Smooth muscle cell (in vitro differentiated cells): ENCODE measurements at regions not wholly inside any gene's neighbourhood (a gene's known extent, or its start where the extent isn't known, plus 50 kb on each side); places are given as distances from the start of the nearest gene placed in this dataset.
A peak's percentile ranks its signal among the peaks of the same experiment; 100 is the strongest.

Experiments
- DNase-seq: peaks from one replicate; lab custom pipeline; 2025; ENCODE audit not compliant: unreplicated experiment; lab: John Stamatoyannopoulos, UW
- H2AFZ ChIP-seq: fragments of 200-600 bp; sonication (generic); 2 replicates; pipeline ENCODE4 v1.6.0; 2016; ENCODE audit warnings: antibody characterized with exemption, low read depth, mild to moderate bottlenecking
- H3F3A ChIP-seq: fragments of 200-600 bp; sonication (generic); 2 replicates; pipeline ENCODE4 v1.6.0; 2017; ENCODE audit warnings: antibody characterized with exemption, low read depth
- H3K27ac ChIP-seq: fragments of 200-600 bp; sonication (generic); 2 replicates; pipeline ENCODE4 v1.5.1; 2016; ENCODE audit warnings: low read depth, mild to moderate bottlenecking
- H3K27me3 ChIP-seq: fragments of 200-600 bp; sonication (generic); 2 replicates; pipeline ENCODE4 v1.6.1; 2016; ENCODE audit warnings: low read depth, mild to moderate bottlenecking
- H3K36me3 ChIP-seq: fragments of 200-600 bp; sonication (generic); 2 replicates; pipeline ENCODE4 v1.5.1; 2016; ENCODE audit warnings: low read depth
- H3K4me1 ChIP-seq: fragments of 200-600 bp; sonication (generic); 2 replicates; pipeline ENCODE4 v1.5.1; 2016; ENCODE audit warnings: low read depth
- H3K4me2 ChIP-seq: fragments of 200-600 bp; sonication (generic); 2 replicates; pipeline ENCODE4 v1.6.0; 2016; ENCODE audit warnings: mild to moderate bottlenecking
- H3K4me3 ChIP-seq: fragments of 200-600 bp; sonication (generic); 2 replicates; pipeline ENCODE4 v1.5.1; 2016; ENCODE audit warnings: mild to moderate bottlenecking
- H3K79me2 ChIP-seq: fragments of 200-600 bp; sonication (generic); 2 replicates; pipeline ENCODE4 v1.6.0; 2016; ENCODE audit warnings: low read depth, mild to moderate bottlenecking
- H3K9ac ChIP-seq: fragments of 200-600 bp; sonication (generic); 2 replicates; pipeline ENCODE4 v1.6.0; 2016; ENCODE audit warnings: low read depth
- H3K9me3 ChIP-seq: fragments of 200-600 bp; sonication (generic); replicated peaks from 2 replicates; pipeline ENCODE4 v1.5.1; 2016; ENCODE audit warnings: low read depth
- H4K20me1 ChIP-seq: fragments of 200-600 bp; sonication (generic); 2 replicates; pipeline ENCODE4 v1.6.0; 2016; ENCODE audit warnings: low read depth
- WGBS: methylation state at CpG from one replicate; pipeline ENCODE4 v1.1.7; 2016; ENCODE audit warnings: low lambda C conversion rate; 5-methylcytosine and 5-hydroxymethylcytosine counted together
- TF ChIP-seq, protein P1 (sequence below): fragments of 200-600 bp; sonication (generic); IDR thresholded peaks from 2 replicates; pipeline ENCODE4 v1.5.1; 2017; ENCODE audit warnings: borderline replicate concordance, mild to moderate bottlenecking, antibody characterized with exemption; ENCODE audit not compliant: insufficient read depth, poor library complexity, severe bottlenecking

DNA sequence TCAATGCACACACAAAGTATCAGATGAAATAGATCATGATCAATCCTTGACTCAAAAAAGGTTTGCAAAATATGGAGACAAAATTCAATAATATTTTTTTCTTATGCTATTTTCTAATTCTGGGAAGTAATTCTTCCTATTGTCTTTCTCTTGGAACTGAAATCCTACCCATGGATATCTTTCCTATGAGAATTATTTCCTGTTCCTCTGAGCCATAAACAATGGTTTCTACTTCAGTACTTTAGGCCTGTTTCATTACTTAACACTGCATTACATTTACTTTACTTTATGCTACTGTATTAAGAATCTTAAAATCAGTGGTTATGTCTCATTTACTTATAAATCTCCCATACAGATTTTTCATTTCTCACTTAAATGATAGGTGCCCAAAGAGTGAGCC, 1025.4 kb upstream of the ACO1 start:
- Histone ChIP-seq H4K20me1 (no peaks in the 10 kb centered on the region), H3K9me3 (no peaks in the 10 kb centered on the region), H2AFZ (peak overlapping the region; percentile 17), H3K4me3 (no peak overlapping the region), H3K4me2 (no peak overlapping the region), H3K27me3 (no peaks in the 10 kb centered on the region), H3K27ac (no peak overlapping the region), H3K79me2 (no peaks in the 10 kb centered on the region), H3K4me1 (no peaks in the 10 kb centered on the region), H3K36me3 (no peaks in the 10 kb centered on the region), H3F3A (no peaks in the 10 kb centered on the region), H3K9ac (no peak overlapping the region)
- TF ChIP-seq, protein P1, sequence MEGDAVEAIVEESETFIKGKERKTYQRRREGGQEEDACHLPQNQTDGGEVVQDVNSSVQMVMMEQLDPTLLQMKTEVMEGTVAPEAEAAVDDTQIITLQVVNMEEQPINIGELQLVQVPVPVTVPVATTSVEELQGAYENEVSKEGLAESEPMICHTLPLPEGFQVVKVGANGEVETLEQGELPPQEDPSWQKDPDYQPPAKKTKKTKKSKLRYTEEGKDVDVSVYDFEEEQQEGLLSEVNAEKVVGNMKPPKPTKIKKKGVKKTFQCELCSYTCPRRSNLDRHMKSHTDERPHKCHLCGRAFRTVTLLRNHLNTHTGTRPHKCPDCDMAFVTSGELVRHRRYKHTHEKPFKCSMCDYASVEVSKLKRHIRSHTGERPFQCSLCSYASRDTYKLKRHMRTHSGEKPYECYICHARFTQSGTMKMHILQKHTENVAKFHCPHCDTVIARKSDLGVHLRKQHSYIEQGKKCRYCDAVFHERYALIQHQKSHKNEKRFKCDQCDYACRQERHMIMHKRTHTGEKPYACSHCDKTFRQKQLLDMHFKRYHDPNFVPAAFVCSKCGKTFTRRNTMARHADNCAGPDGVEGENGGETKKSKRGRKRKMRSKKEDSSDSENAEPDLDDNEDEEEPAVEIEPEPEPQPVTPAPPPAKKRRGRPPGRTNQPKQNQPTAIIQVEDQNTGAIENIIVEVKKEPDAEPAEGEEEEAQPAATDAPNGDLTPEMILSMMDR: no peak
- DNase-seq: no peak

DNA sequence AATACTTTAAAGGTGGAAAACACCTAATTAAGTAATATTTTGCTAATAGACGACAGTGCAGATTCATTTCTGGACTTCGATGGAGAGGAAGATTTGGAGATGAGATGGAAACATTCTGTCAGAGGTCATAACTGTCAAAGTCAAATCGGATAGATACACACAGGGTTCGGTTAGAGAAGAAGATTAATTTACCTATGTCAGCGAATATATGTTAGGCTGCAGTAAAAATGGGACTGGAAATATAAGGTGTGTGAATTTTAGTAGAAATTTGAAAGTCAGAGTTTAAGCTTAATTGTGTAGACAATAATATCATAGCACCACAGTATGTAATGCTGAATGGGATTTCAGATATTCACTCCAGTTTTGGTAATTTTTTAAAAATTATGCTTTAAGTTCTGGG, 1020.3 kb upstream of the ACO1 start:
- Histone ChIP-seq H2AFZ (no peak overlapping the region), H3K79me2 (no peaks in the 10 kb centered on the region), H3K27ac (no peak overlapping the region), H3K4me3 (no peak overlapping the region), H3K9ac (no peak overlapping the region), H3K4me1 (no peaks in the 10 kb centered on the region), H3K36me3 (no peaks in the 10 kb centered on the region), H3F3A (no peaks in the 10 kb centered on the region), H3K27me3 (no peaks in the 10 kb centered on the region), H3K9me3 (no peaks in the 10 kb centered on the region), H3K4me2 (no peak overlapping the region), H4K20me1 (no peaks in the 10 kb centered on the region)
- DNase-seq: no peak
- TF ChIP-seq, protein P1: no peak
- WGBS: 85% methylated on average over 5 of the region's 5 CpGs

DNA sequence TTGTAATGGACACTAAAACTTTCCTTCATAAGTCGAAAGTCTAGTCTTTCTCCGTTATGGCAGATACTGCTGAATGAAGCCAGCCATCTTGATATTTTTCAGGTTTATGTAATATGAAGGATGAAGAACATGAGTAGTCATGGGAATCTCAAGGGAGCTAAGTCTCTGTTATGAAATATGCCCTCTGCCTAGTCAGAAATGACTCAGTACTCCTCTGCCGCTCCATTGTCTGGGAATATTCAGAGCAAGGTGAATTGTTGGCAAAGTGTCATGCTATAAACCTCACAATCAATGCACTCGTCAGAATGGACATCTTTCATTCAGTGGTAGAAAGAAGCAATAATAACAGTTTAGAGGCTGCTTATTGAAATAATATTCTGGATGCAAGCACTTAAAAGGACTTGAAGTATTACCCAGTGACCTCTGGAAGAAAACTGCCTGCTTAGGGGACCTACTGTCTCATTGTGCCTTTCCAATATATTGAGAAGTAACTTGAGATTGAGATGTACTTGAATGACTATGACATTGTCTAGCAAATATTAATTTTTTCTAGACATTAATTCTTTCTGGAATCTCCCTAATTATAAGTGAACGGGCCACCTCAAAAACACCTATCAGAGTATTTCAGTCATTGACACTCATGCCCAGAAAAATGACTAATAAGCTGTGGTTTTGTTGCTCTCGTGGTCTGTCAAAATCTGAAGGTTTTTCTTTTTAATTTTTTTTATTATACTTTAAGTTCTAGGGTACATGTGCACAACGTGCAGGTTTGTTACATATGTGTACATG, 1011.5 kb upstream of the ACO1 start:
- no peaks in the 10 kb centered on the region for H3K9me3 ChIP-seq
- no peak overlapping the region for H2AFZ ChIP-seq
- H3K9ac ChIP-seq: no peak overlapping the region
- no peak overlapping the region for H3K4me2 ChIP-seq
- H3K27me3 ChIP-seq: no peaks in the 10 kb centered on the region
- TF ChIP-seq, protein P1: no peak
- no peaks in the 10 kb centered on the region for H3K4me1 ChIP-seq
- 90% methylated on average over 7 of the region's 7 CpGs for WGBS
- no peaks in the 10 kb centered on the region for H3K79me2 ChIP-seq
- no peaks in the 10 kb centered on the region for H3K36me3 ChIP-seq
- no peaks in the 10 kb centered on the region for H3F3A ChIP-seq
- no peak overlapping the region for H3K4me3 ChIP-seq
- H3K27ac ChIP-seq: no peak overlapping the region
- no peaks in the 10 kb centered on the region for H4K20me1 ChIP-seq
- DNase-seq: no peak

DNA sequence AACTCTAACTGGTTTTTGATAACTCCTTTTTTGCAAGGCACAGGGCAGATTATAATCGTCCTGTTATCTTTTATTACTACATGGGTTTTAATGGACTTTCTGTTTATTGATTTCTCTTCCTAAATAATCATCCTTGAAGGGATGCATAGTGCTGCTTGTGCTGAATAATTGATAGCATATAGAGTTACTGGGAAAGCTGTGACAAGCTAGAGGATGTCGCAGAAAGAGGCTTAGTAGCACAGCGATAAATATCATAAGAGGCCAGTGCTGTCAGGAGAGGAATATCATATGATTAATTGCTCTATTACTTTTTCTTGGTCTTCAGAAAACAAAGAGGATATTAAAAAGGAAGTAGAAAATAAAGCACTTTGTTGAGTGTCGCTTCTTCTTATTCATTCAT, 1007.1 kb upstream of the ACO1 start:
- Histone ChIP-seq H3K36me3 (no peaks in the 10 kb centered on the region), H3K4me2 (no peak overlapping the region), H3K4me1 (no peaks in the 10 kb centered on the region), H3F3A (no peaks in the 10 kb centered on the region), H3K9me3 (no peaks in the 10 kb centered on the region), H3K9ac (no peak overlapping the region), H4K20me1 (no peaks in the 10 kb centered on the region), H3K27me3 (no peaks in the 10 kb centered on the region), H3K27ac (no peak overlapping the region), H3K4me3 (no peak overlapping the region), H3K79me2 (no peaks in the 10 kb centered on the region), H2AFZ (no peak overlapping the region)
- WGBS: 90% methylated on average over 4 of the region's 4 CpGs
- TF ChIP-seq, protein P1: no peak
- no peak for DNase-seq
